Activated T-helper 2 cell treated with anti-CD3 and anti-CD28 coated beads, Interferon-gamma antibody, Interleukin-2, Interleukin-4, amounts not matched to agents 10 μg/mL and 5 μg/mL and 100 μg/mL, durations not matched to agents 14 hours and 24 hours and 36 hours (primary cell): ENCODE measurements at regions not wholly inside any gene's neighbourhood (a gene's known extent, or its start where the extent isn't known, plus 50 kb on each side); places are given as distances from the start of the nearest gene placed in this dataset.

Experiments used
- DNase-seq: peaks from one replicate; pipeline ENCODE4 v3.0.0; 2021; ENCODE audit warnings: low spot score
- H3K27ac Mint-ChIP-seq: one replicate; pipeline ENCODE4 v1.8.0; 2021; ENCODE audit warnings: mixed read lengths
- H3K27me3 Mint-ChIP-seq: one replicate; pipeline ENCODE4 v1.8.0; 2021; ENCODE audit warnings: low read depth, mixed read lengths
- H3K36me3 Mint-ChIP-seq: one replicate; pipeline ENCODE4 v1.8.0; 2021; ENCODE audit warnings: low read depth, mixed read lengths
- H3K4me1 Mint-ChIP-seq: one replicate; pipeline ENCODE4 v1.8.0; 2021; ENCODE audit warnings: low read depth, mixed read lengths
- H3K4me3 Mint-ChIP-seq: one replicate; pipeline ENCODE4 v1.8.0; 2021; ENCODE audit warnings: low read depth, mild to moderate bottlenecking, moderate library complexity, mixed read lengths
- H3K9me3 Mint-ChIP-seq: one replicate; pipeline ENCODE4 v1.8.0; 2021; ENCODE audit warnings: mixed read lengths
- intact Hi-C: fragments of 100-400 bp; cut with micrococcal nuclease; formaldehyde crosslinking; loops from one replicate; pipeline ENCODE4 v1.15.1; 2023

DNA sequence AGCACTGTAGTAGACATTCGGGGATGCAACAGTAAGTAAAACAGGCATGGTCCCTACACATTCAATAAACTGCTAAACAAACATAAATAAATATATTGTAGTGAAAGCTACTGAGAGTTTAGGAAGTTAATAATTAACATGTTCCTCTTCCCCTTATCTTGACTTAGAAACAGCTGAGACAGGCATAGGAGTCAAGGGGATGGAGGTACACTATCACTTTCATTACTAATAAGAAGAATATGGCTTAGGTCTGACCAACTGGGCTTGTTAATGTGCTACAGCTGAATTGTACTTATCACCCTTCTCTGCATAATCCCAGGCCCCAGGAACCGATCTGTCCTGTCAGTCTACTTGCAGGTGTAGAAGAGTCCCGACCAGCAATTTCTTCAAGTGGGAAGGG lies 116.3 kb upstream of the DAZL start:
- H3K36me3 Mint-ChIP-seq: no peaks in the 10 kb centered on the region
- H3K4me3 Mint-ChIP-seq: no peak overlapping the region
- no peaks in the 10 kb centered on the region for H3K27me3 Mint-ChIP-seq
- H3K4me1 Mint-ChIP-seq: peaks cover 4% of the 10 kb centered on the region
- intact Hi-C loops: no loop called here
- peaks cover 4% of the 10 kb centered on the region for H3K9me3 Mint-ChIP-seq
- no peak overlapping the region for H3K27ac Mint-ChIP-seq
- no peak for DNase-seq

DNA sequence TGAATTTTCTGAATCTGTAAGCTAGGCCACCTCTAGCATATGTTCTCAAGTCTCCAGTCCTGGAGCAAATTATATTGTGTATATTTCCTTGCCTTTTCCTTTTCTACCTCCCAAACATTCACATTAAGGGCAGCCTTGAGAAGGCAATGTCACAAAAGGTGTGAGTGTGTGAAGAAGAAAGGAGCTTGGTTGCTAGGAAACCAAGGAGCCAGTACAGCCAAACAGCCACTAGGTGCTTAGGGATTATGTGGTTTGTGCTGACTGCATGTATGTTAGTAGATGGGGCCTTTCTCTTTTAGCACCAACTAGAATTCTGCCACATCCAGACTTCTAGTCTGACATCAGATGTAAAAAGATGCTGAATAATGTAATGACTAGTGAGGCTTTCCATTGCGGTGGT lies 118.8 kb upstream of the DAZL start:
- no peak overlapping the region for H3K27ac Mint-ChIP-seq
- no peak for DNase-seq
- no peak overlapping the region for H3K4me3 Mint-ChIP-seq
- intact Hi-C loops: no loop called here
- no peaks in the 10 kb centered on the region for H3K27me3 Mint-ChIP-seq
- no peaks in the 10 kb centered on the region for H3K36me3 Mint-ChIP-seq
- H3K9me3 Mint-ChIP-seq: peaks cover 4% of the 10 kb centered on the region
- H3K4me1 Mint-ChIP-seq: peaks cover 4% of the 10 kb centered on the region

DNA sequence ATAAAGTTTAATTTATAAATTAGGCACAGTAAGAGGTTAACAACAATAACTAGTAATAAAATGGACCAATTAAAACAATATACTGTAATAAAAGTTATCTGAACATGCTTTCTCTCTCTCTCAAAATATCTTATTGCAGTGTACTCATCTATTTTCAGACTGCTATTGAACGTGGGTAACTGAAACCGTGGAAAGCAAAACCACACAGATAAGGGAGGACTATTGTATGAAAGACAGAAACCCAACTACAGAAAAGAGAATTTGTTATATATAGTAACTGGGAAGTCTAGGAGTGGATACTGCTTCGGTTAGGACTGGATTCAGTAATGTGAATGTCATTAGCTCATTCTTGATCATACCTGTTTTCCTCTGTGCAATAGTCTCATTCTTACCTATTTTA lies 119.3 kb upstream of the DAZL start:
- peaks cover 4% of the 10 kb centered on the region for H3K4me1 Mint-ChIP-seq
- no peaks in the 10 kb centered on the region for H3K27me3 Mint-ChIP-seq

GRCh38 chr3:16725972-16726371 lies 120.7 kb upstream of the DAZL start:
- H3K36me3 Mint-ChIP-seq: no peaks in the 10 kb centered on the region
- intact Hi-C loops: no loop called here

More for the DNA sequence above, 119.3 kb upstream of the DAZL start:
- no peak for DNase-seq
- Mint-ChIP-seq H3K4me3 (no peak overlapping the region), H3K36me3 (no peaks in the 10 kb centered on the region), H3K27ac (no peak overlapping the region), H3K9me3 (peaks cover 4% of the 10 kb centered on the region)
- intact Hi-C loops: no loop called here

GRCh38 chr3:16728770-16729745 lies 123.8 kb upstream of the DAZL start:
- H3K4me1 Mint-ChIP-seq: no peaks in the 10 kb centered on the region
- peaks cover 2% of the 10 kb centered on the region for H3K27me3 Mint-ChIP-seq
- H3K9me3 Mint-ChIP-seq: peaks cover 25% of the 10 kb centered on the region
- DNase-seq: no peak
- intact Hi-C loops: no loop called here
- H3K4me3 Mint-ChIP-seq: no peak overlapping the region
- no peaks in the 10 kb centered on the region for H3K36me3 Mint-ChIP-seq
- H3K27ac Mint-ChIP-seq: no peak overlapping the region

More at GRCh38 chr3:16725972-16726371, 120.7 kb upstream of the DAZL start:
- Mint-ChIP-seq H3K27ac (no peak overlapping the region), H3K4me1 (no peaks in the 10 kb centered on the region), H3K9me3 (peaks cover 4% of the 10 kb centered on the region), H3K27me3 (no peaks in the 10 kb centered on the region), H3K4me3 (no peak overlapping the region)
- DNase-seq: no peak

DNA sequence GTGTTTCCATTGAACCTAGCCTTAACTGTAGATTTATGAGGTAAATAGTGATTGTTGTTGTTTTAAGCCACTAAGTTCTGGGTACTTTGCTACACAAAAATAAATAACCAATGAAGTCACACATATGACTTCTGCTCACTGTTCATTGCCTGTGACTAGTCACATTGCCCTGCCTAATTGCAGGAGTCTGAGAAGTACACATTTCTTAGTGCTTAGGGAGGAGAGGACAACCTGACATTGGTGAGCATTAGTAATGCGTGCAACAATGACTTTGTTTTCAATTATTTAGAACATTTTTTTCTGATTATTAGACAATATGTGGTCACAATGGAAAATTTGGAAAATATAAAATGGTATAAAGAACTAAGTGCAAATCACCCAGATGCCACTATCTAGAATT lies 133.2 kb upstream of the DAZL start:
- no peak for DNase-seq
- intact Hi-C loops: no loop called here
- Mint-ChIP-seq H3K36me3 (no peaks in the 10 kb centered on the region), H3K27ac (no peak overlapping the region), H3K4me1 (peaks cover 3% of the 10 kb centered on the region), H3K4me3 (no peak overlapping the region), H3K27me3 (no peaks in the 10 kb centered on the region), H3K9me3 (peaks cover 45% of the 10 kb centered on the region)

GRCh38 chr3:16739541-16740105 lies 134.4 kb upstream of the DAZL start:
- intact Hi-C loops: no loop called here
- H3K9me3 Mint-ChIP-seq: peaks cover 39% of the 10 kb centered on the region
- H3K4me1 Mint-ChIP-seq: peaks cover 3% of the 10 kb centered on the region
- DNase-seq: no peak
- peaks cover 1% of the 10 kb centered on the region for H3K27me3 Mint-ChIP-seq
- no peak overlapping the region for H3K4me3 Mint-ChIP-seq
- no peak overlapping the region for H3K27ac Mint-ChIP-seq
- H3K36me3 Mint-ChIP-seq: no peaks in the 10 kb centered on the region

- H3K4me3 Mint-ChIP-seq: no peak overlapping the region
- H3K27ac Mint-ChIP-seq: no peak overlapping the region
- H3K36me3 Mint-ChIP-seq: no peaks in the 10 kb centered on the region
Measured at GRCh38 chr3:16740515-16740914, 135.3 kb upstream of the DAZL start.

GRCh38 chr3:16741103-16741758 lies 136.0 kb upstream of the DAZL start:
- H3K4me3 Mint-ChIP-seq: no peak overlapping the region
- intact Hi-C loops: no loop called here
- H3K9me3 Mint-ChIP-seq: peaks cover 35% of the 10 kb centered on the region
- peaks cover 3% of the 10 kb centered on the region for H3K27me3 Mint-ChIP-seq
- no peak overlapping the region for H3K27ac Mint-ChIP-seq
- no peaks in the 10 kb centered on the region for H3K36me3 Mint-ChIP-seq
- peaks cover 3% of the 10 kb centered on the region for H3K4me1 Mint-ChIP-seq
- no peak for DNase-seq

More at GRCh38 chr3:16740515-16740914, 135.3 kb upstream of the DAZL start:
- Mint-ChIP-seq H3K4me1 (peaks cover 3% of the 10 kb centered on the region), H3K9me3 (peaks cover 35% of the 10 kb centered on the region), H3K27me3 (peaks cover 3% of the 10 kb centered on the region)
- DNase-seq: no peak
- intact Hi-C loops: no loop called here

DNA sequence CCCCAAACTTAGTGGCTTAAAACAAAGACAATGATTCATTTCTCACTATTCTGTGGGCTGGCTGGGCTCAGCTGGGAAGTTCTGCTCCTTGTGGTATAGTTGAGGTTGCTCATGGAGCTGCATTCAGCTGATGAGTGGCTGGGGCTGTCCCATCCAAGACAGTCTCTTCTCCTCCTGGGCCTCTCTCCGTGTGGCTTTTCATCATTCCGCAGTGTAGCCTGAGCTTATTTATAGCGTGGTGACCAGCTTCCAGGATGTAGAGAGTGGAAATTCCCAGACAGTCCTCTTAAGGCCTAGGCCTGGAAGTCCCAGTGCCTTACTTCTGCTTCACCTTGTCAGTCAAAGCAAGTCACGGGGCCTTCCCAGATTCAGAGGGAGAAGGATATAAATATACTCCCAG lies 136.7 kb upstream of the DAZL start:
- Mint-ChIP-seq H3K4me1 (peaks cover 3% of the 10 kb centered on the region), H3K9me3 (peaks cover 35% of the 10 kb centered on the region), H3K27ac (no peak overlapping the region), H3K27me3 (peaks cover 3% of the 10 kb centered on the region), H3K4me3 (no peak overlapping the region), H3K36me3 (no peaks in the 10 kb centered on the region)
- intact Hi-C loops: no loop called here
- DNase-seq: no peak

- DNase-seq: no peak
Measured at GRCh38 chr3:16743276-16743675, 138.1 kb upstream of the DAZL start.

GRCh38 chr3:16759227-16759903 lies 125.4 kb upstream of the PLCL2 start:
- H3K9me3 Mint-ChIP-seq: no peaks in the 10 kb centered on the region
- peaks cover 8% of the 10 kb centered on the region for H3K27me3 Mint-ChIP-seq
- intact Hi-C loops: no loop called here
- no peak overlapping the region for H3K4me3 Mint-ChIP-seq
- peaks cover 2% of the 10 kb centered on the region for H3K4me1 Mint-ChIP-seq
- no peak for DNase-seq
- no peak overlapping the region for H3K27ac Mint-ChIP-seq
- no peaks in the 10 kb centered on the region for H3K36me3 Mint-ChIP-seq

More at GRCh38 chr3:16743276-16743675, 138.1 kb upstream of the DAZL start:
- no peak overlapping the region for H3K27ac Mint-ChIP-seq
- intact Hi-C loops: no loop called here
- H3K36me3 Mint-ChIP-seq: no peaks in the 10 kb centered on the region
- peaks cover 33% of the 10 kb centered on the region for H3K9me3 Mint-ChIP-seq
- H3K4me1 Mint-ChIP-seq: peaks cover 3% of the 10 kb centered on the region
- H3K4me3 Mint-ChIP-seq: no peak overlapping the region
- H3K27me3 Mint-ChIP-seq: peaks cover 3% of the 10 kb centered on the region
